Transverse colon (tissue), 4 donors: ENCODE measurements at regions not wholly inside any gene's neighbourhood (a gene's known extent, or its start where the extent isn't known, plus 50 kb on each side); places are given as distances from the start of the nearest gene placed in this dataset.

Experiments
- DNase-seq: peaks from one replicate; pipeline ENCODE4 v3.0.0-alpha.2; 2019
- H3K27ac ChIP-seq, 4 donors: fragments of 200-600 bp; sonication (generic); 2 replicates each; pipeline ENCODE4 v1.5.1; 2016 to 2018; ENCODE audit warnings: inconsistent platforms in 4 of 4
- H3K27me3 ChIP-seq: fragments of 200-600 bp; sonication (generic); 2 replicates; pipeline ENCODE4 v1.5.1; 2017; ENCODE audit warnings: inconsistent platforms
- H3K36me3 ChIP-seq, 4 donors: fragments of 200-600 bp; sonication (generic); 2 replicates each; pipeline ENCODE4 v1.5.1; 2017 to 2019; ENCODE audit warnings: inconsistent platforms in 4 of 4
- H3K4me1 ChIP-seq, 4 donors: fragments of 200-600 bp; sonication (generic); 2 replicates each; pipeline ENCODE4 v1.5.1; 2017 to 2020; ENCODE audit warnings: inconsistent platforms in 4 of 4
- H3K4me3 ChIP-seq, 4 donors: fragments of 200-600 bp; sonication (generic); 1 replicate in 1 of 4; 2 replicates in 3 of 4; pipeline versions ENCODE4 v1.5.1 to v1.6.1; 2017 to 2019; ENCODE audit warnings: inconsistent platforms in 4 of 4
- H3K9me3 ChIP-seq, 2 donors: fragments of 200-600 bp; sonication (generic); 2 replicates each; pipeline ENCODE4 v1.5.1; 2017 to 2019; ENCODE audit warnings: inconsistent platforms in 2 of 2
- EP300 ChIP-seq: sonication (generic); formaldehyde crosslinking; IDR thresholded peaks from one replicate; pipeline ENCODE4 v1.6.1; 2017; ENCODE audit warnings: antibody characterized with exemption, low read depth
- POLR2A ChIP-seq: fragments of 450-650 bp; IDR thresholded peaks from one replicate; pipeline ENCODE4 v1.6.1; 2016; ENCODE audit warnings: antibody characterized with exemption, mild to moderate bottlenecking, moderate library complexity
- POLR2AphosphoS5 ChIP-seq, 3 donors: sonication (generic); formaldehyde crosslinking; IDR thresholded peaks; one replicate each; pipeline ENCODE4 v1.6.1; 2016; ENCODE audit warnings: antibody characterized with exemption in 3 of 3
- WGBS, 2 donors: methylation state at CpG; one replicate each; pipeline ENCODE4 v1.1.5; 2018; ENCODE audit warnings: low coverage in 1 of 2; 5-methylcytosine and 5-hydroxymethylcytosine counted together
- in situ Hi-C, 4 donors: fragments of 200-750 bp; cut with MboI; loops; one replicate each; pipeline versions ENCODE4 v1.15.0 to v1.15.1; 2017; ENCODE audit warnings: low sequenced_read_pairs in 3 of 4, low pct_ligation_motif_present in 1 of 4, low pct_unique_long_range_greater_than_20kb in 1 of 4
- intact Hi-C: fragments of 100-400 bp; cut with DNase I; formaldehyde crosslinking; loops from one replicate; pipeline ENCODE4 v1.15.1; 2023; ENCODE audit warnings: low total_unique reads
- TF ChIP-seq, protein P1 (sequence below), 5 experiments: fragments of 200-600 bp in 3 of 5; fragments of 450-650 bp in 2 of 5; sonication (generic) in 3 of 5; IDR thresholded peaks; 1 replicate in 2 of 5; 2 replicates in 3 of 5; pipeline ENCODE4 v1.5.1; 2016 to 2017; ENCODE audit warnings: antibody characterized with exemption in 5 of 5, inconsistent platforms in 3 of 5, mild to moderate bottlenecking in 2 of 5, moderate library complexity in 1 of 5

DNA sequence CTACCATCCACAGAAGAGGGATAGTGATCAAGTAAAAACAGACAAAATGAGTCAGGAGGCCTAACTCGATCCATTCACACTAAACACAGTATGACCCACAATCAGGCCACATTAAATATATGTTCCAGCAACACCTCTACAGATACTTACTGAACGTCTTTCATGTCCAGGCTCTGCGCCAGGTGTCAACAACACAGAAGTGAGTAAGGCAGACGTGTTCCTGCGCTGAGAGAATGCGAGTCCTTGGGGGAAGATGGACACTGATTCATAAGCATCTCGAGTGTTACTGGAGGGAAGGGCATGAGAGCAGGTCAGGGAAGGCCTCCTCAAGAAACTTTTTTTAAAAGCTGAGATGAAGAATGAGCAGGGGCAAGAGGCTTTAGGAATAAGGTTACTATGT lies 164.3 kb upstream of the CLINT1 start:
- Histone ChIP-seq H3K27me3 (no peaks in the 10 kb centered on the region), H3K27ac (peak overlapping the region in 3 of 4 donors; percentile 26 to 48 (median 32)), H3K4me1 (peaks cover 0 to 9% (median under 1%) of the 10 kb centered on the region in 4 donors), H3K36me3 (no peaks in the 10 kb centered on the region), H3K4me3 (no peak overlapping the region), H3K9me3 (no peaks in the 10 kb centered on the region)
- TF ChIP-seq, protein P1, sequence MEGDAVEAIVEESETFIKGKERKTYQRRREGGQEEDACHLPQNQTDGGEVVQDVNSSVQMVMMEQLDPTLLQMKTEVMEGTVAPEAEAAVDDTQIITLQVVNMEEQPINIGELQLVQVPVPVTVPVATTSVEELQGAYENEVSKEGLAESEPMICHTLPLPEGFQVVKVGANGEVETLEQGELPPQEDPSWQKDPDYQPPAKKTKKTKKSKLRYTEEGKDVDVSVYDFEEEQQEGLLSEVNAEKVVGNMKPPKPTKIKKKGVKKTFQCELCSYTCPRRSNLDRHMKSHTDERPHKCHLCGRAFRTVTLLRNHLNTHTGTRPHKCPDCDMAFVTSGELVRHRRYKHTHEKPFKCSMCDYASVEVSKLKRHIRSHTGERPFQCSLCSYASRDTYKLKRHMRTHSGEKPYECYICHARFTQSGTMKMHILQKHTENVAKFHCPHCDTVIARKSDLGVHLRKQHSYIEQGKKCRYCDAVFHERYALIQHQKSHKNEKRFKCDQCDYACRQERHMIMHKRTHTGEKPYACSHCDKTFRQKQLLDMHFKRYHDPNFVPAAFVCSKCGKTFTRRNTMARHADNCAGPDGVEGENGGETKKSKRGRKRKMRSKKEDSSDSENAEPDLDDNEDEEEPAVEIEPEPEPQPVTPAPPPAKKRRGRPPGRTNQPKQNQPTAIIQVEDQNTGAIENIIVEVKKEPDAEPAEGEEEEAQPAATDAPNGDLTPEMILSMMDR (IDR thresholded peaks at IDR 0.05): no peak
- TF ChIP-seq POLR2AphosphoS5 (IDR thresholded peaks at IDR 0.05): no peak
- no peak for TF ChIP-seq POLR2A
- no peak for TF ChIP-seq EP300
- 49 to 60% methylated on average over 3 to 7 of the region's 7 CpGs for WGBS, 2 donors
- DNase-seq: peak; percentile 43
- in situ Hi-C loops: no loop called here
- intact Hi-C loops: no loop called here

GRCh38 chr5:158022837-158023236 lies 163.9 kb upstream of the CLINT1 start:
- 50 to 64% methylated on average over 6 of the region's 6 CpGs for WGBS, 2 donors
- intact Hi-C loops: no loop called here
- Histone ChIP-seq H3K9me3 (no peaks in the 10 kb centered on the region), H3K4me1 (peaks cover 0 to 12% (median 3%) of the 10 kb centered on the region in 4 donors), H3K4me3 (no peak overlapping the region), H3K27me3 (no peaks in the 10 kb centered on the region), H3K27ac (peak overlapping the region in 3 of 4 donors; percentile 26 to 48 (median 32)), H3K36me3 (no peaks in the 10 kb centered on the region)
- TF ChIP-seq POLR2AphosphoS5 (IDR thresholded peaks at IDR 0.05) (no peak), POLR2A (no peak), EP300 (no peak)
- TF ChIP-seq, protein P1 (IDR thresholded peaks at IDR 0.05): no peak
- in situ Hi-C loops: no loop called here
- no peak for DNase-seq

DNA sequence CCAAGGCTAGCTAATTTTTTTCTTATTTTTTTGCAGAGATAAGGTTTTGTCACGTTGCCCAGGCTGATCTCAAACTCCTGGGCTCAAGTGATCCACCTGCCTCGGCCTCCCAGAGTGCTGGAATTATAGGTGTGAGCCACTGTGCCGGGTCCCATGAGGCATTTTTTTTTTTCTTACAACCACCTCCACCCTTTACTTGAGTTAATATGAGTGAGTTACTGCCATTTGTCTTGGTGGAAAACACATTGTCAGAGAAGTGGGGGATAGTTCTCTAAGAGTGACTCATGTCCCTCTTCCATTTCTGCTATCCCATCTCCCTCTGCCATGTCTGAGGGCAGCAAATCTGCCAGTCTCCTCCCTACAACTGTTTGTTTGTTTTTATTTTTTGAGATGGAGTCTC lies 163.4 kb upstream of the CLINT1 start:
- H3K4me1 ChIP-seq: peaks cover 0 to 16% (median 4%) of the 10 kb centered on the region in 4 donors
- H3K36me3 ChIP-seq: no peaks in the 10 kb centered on the region
- H3K9me3 ChIP-seq: no peaks in the 10 kb centered on the region
- peak; percentile 15 for DNase-seq
- 63% methylated on average over 3 of the region's 3 CpGs; no CpG with 5 or more reads in 1 of the 2 donors for WGBS, 2 donors
- intact Hi-C loops (no loop called here), in situ Hi-C loops (no loop called here)
- H3K27me3 ChIP-seq: no peaks in the 10 kb centered on the region
- no peak overlapping the region for H3K4me3 ChIP-seq
- H3K27ac ChIP-seq: peak overlapping the region in 3 of 4 donors; percentile 26 to 48 (median 32)
- TF ChIP-seq POLR2A (no peak), EP300 (no peak), POLR2AphosphoS5 (IDR thresholded peaks at IDR 0.05) (no peak)
- TF ChIP-seq, protein P1 (IDR thresholded peaks at IDR 0.05): no peak

- in situ Hi-C loops (no loop called here), intact Hi-C loops (no loop called here)
- Histone ChIP-seq H3K36me3 (no peaks in the 10 kb centered on the region), H3K4me3 (no peak overlapping the region), H3K27ac (no peak overlapping the region), H3K9me3 (no peaks in the 10 kb centered on the region), H3K27me3 (no peaks in the 10 kb centered on the region), H3K4me1 (peaks cover 0 to 20% (median 8%) of the 10 kb centered on the region in 4 donors)
- 53 to 61% methylated on average over 4 to 5 of the region's 5 CpGs for WGBS, 2 donors
- no peak for DNase-seq
- TF ChIP-seq POLR2AphosphoS5 (IDR thresholded peaks at IDR 0.05): no peak
Measured at GRCh38 chr5:158020555-158021418, 161.8 kb upstream of the CLINT1 start.
